HG03095 (cell line): ENCODE measurements at regions not wholly inside any gene's neighbourhood (a gene's known extent, or its start where the extent isn't known, plus 50 kb on each side); places are given as distances from the start of the nearest gene placed in this dataset.

Experiments
- ATAC-seq: cut with Tn5 transposase; IDR thresholded peaks from one replicate; pipeline ENCODE4 v1.9.1; 2021; ENCODE audit warnings: moderate library complexity; ENCODE audit not compliant: unreplicated experiment

DNA sequence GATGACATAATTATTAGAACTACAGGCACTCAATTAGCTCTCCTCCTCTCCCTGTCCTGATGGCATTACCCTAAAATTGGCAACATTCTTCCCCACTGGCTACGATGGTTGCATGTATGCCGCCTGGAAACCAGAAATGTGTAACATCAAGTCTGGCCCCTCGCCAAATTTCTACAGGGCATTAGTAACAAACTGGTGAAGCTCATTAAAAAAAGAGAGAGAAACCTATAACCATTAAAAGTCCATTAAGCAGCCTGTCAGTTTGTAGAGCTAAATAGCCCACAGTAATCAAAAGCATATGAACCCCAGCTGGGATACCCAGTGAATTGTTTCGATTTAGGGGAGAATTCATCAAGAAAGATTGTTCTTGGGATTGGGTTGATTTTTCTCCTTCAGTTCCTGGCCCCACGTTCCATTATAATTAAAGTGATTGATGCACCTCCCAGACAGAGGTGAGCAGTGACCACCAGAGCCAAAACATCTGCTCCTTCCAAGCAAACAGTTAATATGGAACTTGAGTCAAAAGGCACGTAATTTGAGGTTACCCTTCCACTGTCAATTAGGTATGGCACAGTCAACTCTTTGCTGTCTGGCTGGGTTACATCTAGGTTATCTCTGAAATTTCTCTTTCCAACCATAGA lies 208.6 kb downstream of the C1D start:
- ATAC-seq: no peak

DNA sequence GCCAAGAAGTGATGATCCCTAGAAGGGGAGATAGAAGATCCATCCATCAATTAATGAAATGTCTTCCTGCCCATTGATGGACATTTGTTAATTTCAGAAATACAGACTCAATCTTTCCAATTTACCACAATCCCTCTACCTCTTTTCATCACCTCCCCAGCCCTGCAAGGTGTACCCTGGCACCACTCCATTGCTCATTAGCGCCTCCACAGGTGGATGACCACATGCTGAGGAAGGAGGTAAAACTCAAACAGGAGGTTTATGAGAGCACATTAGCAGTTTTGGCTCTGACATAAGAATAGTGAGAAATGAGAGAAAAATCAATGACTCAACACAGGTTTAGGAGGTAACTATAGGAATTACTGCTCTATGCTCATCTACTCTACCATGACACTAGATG lies 208.0 kb downstream of the C1D start:
- no peak for ATAC-seq

DNA sequence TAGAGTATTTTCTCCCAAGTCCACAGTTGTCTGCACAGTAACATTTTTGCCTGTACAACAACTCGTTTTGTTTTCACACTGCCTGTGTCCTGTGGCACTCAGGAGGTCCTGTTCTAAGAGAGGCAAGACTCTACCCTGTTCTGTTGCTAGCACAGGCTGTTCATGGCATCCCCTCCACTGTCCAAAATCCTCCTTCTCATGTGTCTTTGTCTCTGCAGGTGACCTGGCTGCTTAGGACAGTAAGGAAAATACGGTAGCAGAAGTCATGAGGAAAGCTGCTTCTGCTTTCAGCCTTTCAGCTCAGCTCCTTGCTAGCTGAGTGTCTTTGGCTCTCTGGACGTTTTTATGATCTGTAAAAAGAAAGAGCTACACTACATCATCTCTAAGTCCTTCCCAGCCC lies 205.9 kb downstream of the C1D start:
- ATAC-seq: no peak

DNA sequence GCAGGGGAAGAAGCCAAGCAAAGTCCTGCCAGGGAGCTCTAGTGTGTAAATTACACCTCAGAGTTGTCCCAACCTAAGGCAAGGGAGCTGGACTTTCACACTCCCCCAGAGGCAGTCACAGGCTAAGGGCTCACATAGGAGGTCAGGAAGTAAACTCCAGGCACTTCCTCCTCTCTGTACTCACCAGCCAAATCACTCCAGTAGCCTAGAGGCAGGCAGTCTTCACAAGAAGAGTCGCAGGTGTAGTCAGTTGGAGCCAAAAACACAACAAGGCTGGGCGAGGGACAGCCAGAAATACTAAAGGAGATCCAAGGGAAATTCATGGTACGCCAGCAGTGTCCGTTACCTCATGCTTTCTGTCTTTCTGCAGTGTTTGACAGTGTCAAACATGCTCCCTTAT lies 205.0 kb downstream of the C1D start:
- no peak for ATAC-seq

GRCh38 chr2:67858886-67859285 lies 203.9 kb downstream of the C1D start:
- ATAC-seq: no peak

- no peak for ATAC-seq
Measured at GRCh38 chr2:67865917-67866316, 196.9 kb downstream of the C1D start.

GRCh38 chr2:67867735-67868134 lies 195.1 kb downstream of the C1D start:
- ATAC-seq: no peak

- peak; percentile 76 for ATAC-seq
Measured at GRCh38 chr2:67871686-67872412, 191.0 kb downstream of the C1D start.

DNA sequence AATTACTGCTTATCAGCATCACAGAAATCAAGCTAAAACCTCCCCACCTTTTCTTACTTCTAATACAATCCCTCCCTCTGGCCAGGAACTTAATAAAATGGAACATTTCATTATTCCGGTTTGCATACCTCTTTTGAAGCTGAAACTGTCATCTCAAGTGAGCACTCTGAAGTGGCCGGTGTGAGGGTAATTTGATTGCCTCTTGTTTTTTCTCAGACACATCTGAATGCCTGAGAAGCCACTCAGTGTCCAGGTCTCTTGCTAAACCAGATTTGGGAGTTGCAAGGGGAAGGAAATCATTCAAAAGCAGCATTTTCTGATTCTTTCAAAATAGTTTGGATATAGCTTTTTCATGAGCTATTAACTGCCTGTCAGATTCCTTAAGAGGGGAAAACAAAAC lies 190.3 kb downstream of the C1D start:
- no peak for ATAC-seq

DNA sequence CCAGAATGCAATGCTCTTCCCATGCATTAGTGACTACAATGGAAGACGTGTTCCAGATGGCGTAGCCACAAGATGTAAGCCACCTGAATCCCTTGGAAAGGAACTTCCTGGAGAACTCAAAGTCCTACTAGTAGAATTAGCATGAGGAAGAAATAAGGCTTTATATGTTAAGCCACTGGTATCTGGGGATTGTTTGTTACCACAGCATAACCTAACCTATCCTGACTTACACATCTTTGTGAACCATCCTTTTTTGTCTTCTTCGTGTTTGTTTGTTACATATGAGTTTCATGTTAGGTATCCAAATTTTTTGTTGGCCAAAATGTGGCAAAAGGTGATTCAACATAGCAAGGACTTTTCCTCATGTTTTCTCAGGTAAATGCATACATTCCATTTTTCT lies 188.9 kb downstream of the C1D start:
- no peak for ATAC-seq

DNA sequence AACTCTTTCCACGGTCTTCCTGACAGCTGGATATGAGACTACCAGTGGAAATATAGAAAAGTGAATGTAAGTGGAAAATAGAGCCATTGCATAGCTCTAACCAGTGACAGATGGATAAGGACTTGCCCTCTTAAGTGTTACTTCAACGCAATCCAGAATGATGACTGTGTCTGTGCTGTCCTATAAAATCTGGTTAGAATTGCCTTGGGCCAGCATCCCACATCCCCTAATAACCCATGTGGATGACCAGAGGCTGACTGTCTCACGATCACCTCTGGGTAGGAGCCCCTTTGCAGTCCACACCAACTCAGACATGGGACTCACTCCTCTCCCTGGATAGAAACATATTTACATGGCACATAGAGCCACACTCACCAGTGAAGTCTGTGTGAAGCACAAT lies 186.6 kb downstream of the C1D start:
- no peak for ATAC-seq

- no peak for ATAC-seq
Measured at GRCh38 chr2:67877301-67877700, 185.5 kb downstream of the C1D start.

- no peak for ATAC-seq
Measured at GRCh38 chr2:67878743-67879142, 184.1 kb downstream of the C1D start.

- no peak for ATAC-seq
Measured at GRCh38 chr2:67879586-67880290, 183.1 kb downstream of the C1D start.

- ATAC-seq: no peak
Measured at GRCh38 chr2:67880291-67880761, 182.5 kb downstream of the C1D start.

DNA sequence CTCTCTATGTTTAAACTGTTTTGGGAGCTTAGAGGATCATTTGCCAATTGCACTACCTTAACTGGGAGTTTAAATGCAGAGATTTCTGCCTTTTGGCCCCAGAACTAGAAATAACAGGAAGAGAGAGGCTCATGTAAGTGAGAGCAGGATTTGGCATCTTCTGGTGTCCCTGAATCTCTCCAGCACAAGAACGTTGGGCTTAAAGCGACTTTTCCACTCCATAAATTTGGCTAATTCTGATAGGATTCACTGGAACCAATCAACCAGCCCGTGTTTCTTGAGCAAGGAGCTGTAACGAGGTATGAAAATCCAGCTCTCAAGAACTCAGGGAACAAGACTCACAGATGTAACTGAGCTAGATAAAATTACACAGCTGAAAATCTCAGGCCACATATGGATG lies 181.0 kb downstream of the C1D start:
- no peak for ATAC-seq

- ATAC-seq: no peak
Measured at GRCh38 chr2:67883316-67884087, 179.3 kb downstream of the C1D start.

DNA sequence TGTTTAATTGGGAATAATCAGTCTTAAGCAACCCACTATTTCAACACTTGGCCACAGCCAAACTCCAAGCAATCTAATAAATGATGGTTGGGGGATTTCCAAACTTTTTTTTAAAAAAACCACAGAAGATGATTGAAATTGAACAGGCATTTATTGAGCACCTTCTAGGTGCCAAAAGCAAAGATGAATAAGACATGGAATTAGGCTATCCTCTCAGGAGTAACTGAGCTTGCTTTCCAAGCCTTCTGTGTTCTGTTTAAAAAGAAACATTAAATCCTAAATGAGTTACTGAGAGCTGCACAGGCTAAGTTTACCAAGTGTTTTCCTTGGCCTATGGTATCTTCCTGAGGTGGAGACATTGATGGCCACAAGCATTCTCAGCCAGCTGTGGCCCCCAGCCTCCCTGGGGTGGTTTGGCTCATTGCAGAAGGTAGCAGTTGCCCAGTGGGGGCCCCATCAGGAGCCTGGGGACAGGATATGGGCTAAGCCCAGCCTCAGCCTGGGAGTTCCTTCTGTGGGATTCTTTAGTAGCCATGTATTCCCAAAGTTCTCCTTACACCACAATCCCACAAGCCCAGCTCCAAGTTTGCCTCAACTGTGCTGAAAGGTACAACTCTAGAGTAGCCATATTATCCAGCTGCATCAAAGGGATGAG lies 174.3 kb downstream of the C1D start:
- ATAC-seq: no peak

DNA sequence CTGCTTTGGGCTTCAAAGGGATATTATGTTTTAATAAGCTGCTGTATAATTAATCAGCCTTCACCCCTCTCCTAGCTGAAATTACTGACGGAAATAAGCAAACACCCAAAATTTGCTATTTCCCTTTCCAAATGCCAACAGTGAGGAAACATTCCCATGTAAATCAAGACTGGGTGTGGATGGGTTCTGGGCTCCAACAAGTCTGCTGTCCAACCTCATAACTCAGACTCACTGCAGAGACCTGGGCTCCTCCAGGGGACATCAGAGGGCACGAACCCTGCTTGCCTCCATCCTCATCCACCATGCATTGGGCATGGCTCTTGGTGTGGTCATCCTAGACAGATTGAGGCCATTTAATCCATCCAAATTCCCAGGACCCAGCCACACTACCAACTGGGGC lies 173.7 kb downstream of the C1D start:
- no peak for ATAC-seq

- ATAC-seq: no peak
Measured at GRCh38 chr2:67891642-67892041, 171.2 kb downstream of the C1D start.

- ATAC-seq: no peak
Measured at GRCh38 chr2:67892339-67892846, 170.4 kb downstream of the C1D start.
